ENCODE measurements at regions not wholly inside any gene's neighbourhood (a gene's known extent, or its start where the extent isn't known, plus 50 kb on each side); places are given as distances from the start of the nearest gene placed in this dataset.

DNA sequence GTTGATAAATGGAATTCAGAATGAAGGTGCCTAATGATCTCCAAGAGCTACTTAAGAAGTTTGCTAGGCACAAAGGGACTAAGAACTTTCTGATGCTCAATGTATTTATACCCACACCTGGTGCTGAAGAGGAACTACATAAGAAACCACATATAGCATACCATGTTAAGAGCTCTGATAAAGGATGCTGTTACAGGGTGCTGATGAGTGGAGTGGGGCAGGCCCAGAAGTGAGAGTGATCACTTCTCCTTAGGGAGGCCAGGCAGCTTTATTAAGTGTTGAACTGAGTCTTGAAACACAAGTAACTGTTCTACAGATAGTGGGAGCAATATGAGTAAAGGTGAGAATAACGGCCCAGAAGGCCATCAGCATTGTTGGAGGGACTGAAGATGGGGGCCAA lies 68.3 kb upstream of the CHRDL1 start:
- no peak overlapping the region for H3K4me3 ChIP-seq
- H3K4me1 ChIP-seq: no peaks in the 10 kb centered on the region
- H3K9me3 ChIP-seq (replicated peaks): no peaks in the 10 kb centered on the region
- intact Hi-C loops (cut with micrococcal nuclease): no loop called here
- H3K27ac ChIP-seq (replicated peaks): no peak overlapping the region
- H3K27me3 ChIP-seq (ENCODE audit: low read depth): no peaks in the 10 kb centered on the region
- H3K36me3 ChIP-seq: no peaks in the 10 kb centered on the region
- TF ChIP-seq, protein P1, sequence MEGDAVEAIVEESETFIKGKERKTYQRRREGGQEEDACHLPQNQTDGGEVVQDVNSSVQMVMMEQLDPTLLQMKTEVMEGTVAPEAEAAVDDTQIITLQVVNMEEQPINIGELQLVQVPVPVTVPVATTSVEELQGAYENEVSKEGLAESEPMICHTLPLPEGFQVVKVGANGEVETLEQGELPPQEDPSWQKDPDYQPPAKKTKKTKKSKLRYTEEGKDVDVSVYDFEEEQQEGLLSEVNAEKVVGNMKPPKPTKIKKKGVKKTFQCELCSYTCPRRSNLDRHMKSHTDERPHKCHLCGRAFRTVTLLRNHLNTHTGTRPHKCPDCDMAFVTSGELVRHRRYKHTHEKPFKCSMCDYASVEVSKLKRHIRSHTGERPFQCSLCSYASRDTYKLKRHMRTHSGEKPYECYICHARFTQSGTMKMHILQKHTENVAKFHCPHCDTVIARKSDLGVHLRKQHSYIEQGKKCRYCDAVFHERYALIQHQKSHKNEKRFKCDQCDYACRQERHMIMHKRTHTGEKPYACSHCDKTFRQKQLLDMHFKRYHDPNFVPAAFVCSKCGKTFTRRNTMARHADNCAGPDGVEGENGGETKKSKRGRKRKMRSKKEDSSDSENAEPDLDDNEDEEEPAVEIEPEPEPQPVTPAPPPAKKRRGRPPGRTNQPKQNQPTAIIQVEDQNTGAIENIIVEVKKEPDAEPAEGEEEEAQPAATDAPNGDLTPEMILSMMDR (IDR thresholded peaks at IDR 0.05; ENCODE audit: borderline replicate concordance): no peak
- no peak for DNase-seq

DNA sequence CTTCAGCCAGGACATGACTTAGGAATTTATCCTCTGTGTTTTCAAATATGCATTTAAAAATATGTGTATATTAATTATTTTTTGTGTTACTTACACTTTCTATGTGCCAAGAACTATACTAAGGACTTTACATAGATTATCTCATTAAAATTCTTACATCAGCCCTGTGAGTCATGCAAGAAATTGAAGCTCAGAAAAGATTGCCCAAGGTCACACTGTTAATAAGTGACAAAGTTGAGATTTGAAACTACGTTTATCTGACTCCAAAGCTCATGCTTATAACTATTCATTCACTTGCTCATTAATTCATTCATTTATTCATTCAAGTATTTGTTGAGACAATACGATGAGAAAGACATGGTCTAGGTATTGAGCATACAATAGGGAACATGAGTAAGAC lies 62.9 kb upstream of the CHRDL1 start:
- Histone ChIP-seq H3K4me3 (no peak overlapping the region), H3K27me3 (ENCODE audit: low read depth) (no peaks in the 10 kb centered on the region), H3K4me1 (no peaks in the 10 kb centered on the region), H3K27ac (replicated peaks) (no peak overlapping the region), H3K9me3 (replicated peaks) (no peaks in the 10 kb centered on the region), H3K36me3 (no peaks in the 10 kb centered on the region)
- DNase-seq: no peak
- intact Hi-C loops (cut with micrococcal nuclease): no loop called here
- TF ChIP-seq, protein P1 (IDR thresholded peaks at IDR 0.05; ENCODE audit: borderline replicate concordance): no peak

DNA sequence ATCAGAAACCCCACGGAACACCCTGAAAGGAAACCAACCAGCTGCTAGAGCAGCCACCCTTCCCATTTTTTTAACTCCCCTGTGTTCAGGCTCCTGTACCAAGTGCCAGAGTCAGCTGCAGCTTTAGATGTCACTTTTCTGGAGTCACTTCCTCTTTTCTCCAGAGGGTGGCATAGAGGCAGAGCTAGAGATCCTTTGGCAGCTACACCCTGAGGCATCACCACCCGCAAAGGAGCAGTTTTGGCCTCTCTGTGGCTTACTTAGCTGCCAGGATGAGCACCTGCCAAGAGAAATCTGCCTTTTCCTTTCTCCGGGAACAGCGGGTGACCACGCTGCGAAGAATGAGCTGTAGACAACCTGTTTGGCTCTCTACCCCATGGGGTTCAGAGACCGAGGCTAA lies 58.0 kb upstream of the CHRDL1 start:
- intact Hi-C loops (cut with micrococcal nuclease): no loop called here
- no peak overlapping the region for H3K4me3 ChIP-seq
- no peaks in the 10 kb centered on the region for H3K36me3 ChIP-seq
- TF ChIP-seq, protein P1 (IDR thresholded peaks at IDR 0.05; ENCODE audit: borderline replicate concordance): peak; percentile 38
- no peaks in the 10 kb centered on the region for H3K9me3 ChIP-seq (replicated peaks)
- H3K27ac ChIP-seq (replicated peaks): no peak overlapping the region
- DNase-seq: no peak
- no peaks in the 10 kb centered on the region for H3K27me3 ChIP-seq (ENCODE audit: low read depth)
- H3K4me1 ChIP-seq: no peaks in the 10 kb centered on the region

DNA sequence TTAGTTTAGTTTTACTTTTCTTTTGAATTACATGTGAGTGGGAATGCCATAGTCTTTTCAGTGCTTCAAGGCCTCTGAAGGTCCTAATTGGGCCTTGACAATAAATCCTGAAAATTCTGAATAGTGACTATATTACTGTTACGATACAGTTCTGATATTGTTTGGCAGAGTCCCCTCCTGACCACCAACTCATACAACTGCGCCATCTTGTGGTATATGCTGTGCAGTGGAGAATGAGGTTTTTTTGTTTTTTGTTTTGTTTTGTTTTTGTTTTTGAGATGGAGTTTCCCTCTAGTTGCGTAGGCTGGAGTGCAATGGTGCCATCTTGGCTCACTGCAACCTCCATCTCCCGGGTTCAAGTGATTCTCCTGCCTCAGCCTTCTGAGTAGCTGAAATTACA lies 56.6 kb upstream of the CHRDL1 start:
- intact Hi-C loops (cut with micrococcal nuclease): no loop called here
- H3K9me3 ChIP-seq (replicated peaks): no peaks in the 10 kb centered on the region
- no peak for DNase-seq
- H3K4me3 ChIP-seq: no peak overlapping the region
- H3K27me3 ChIP-seq (ENCODE audit: low read depth): no peaks in the 10 kb centered on the region
- no peak overlapping the region for H3K27ac ChIP-seq (replicated peaks)
- TF ChIP-seq, protein P1 (IDR thresholded peaks at IDR 0.05; ENCODE audit: borderline replicate concordance): peak; percentile 51
- no peaks in the 10 kb centered on the region for H3K4me1 ChIP-seq
- H3K36me3 ChIP-seq: no peaks in the 10 kb centered on the region

DNA sequence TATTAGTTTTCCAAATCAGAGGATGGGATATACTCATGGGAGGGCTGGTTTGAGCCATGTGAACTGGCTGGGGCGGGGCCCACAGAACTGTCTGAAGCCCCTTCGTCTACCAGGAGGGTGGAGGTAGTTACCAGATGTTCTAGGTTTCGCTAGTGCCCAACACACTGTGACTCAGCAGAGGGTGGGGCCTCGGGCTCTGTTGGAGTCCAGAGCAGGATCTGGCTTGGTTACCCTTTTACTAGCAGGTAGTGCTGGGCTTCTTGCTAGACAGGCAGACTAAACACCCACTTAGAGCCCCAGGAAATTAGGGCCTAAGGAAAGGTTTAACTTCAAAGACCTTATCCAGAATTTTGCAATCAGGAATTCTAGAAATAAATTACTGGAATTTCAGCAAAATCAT lies 56.2 kb upstream of the CHRDL1 start:
- Histone ChIP-seq H3K27ac (replicated peaks) (no peak overlapping the region), H3K36me3 (no peaks in the 10 kb centered on the region), H3K27me3 (ENCODE audit: low read depth) (no peaks in the 10 kb centered on the region), H3K9me3 (replicated peaks) (no peaks in the 10 kb centered on the region), H3K4me1 (no peaks in the 10 kb centered on the region), H3K4me3 (no peak overlapping the region)
- DNase-seq: no peak
- TF ChIP-seq, protein P1 (IDR thresholded peaks at IDR 0.05; ENCODE audit: borderline replicate concordance): no peak
- intact Hi-C loops (cut with micrococcal nuclease): no loop called here

DNA sequence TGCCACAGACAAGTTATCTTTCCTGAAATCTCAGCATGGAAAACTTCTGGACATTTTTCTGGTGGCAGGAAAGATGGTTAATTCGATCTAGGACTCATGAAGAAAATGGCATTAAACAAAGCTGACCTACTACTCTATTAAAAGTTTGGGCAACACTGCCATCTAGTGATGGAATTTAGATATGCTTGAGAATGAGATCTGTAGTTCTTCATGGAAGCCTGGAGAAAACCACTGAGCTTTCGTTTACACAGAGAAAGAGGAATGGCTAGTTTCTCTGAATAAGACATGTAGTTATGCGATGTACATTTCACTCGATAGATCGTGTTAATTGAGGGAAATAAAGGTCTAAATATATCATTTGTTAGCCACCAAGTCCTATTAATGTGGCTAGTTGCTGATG lies 51.7 kb upstream of the CHRDL1 start:
- H3K36me3 ChIP-seq: no peaks in the 10 kb centered on the region
- H3K27me3 ChIP-seq (ENCODE audit: low read depth): no peaks in the 10 kb centered on the region
- intact Hi-C loops (cut with micrococcal nuclease): loop anchor here (5.0 kb wide), 2 partner anchors 380 to 395 kb away; no protein-coding TSS in a partner anchor
- no peak overlapping the region for H3K4me3 ChIP-seq
- TF ChIP-seq, protein P1 (IDR thresholded peaks at IDR 0.05; ENCODE audit: borderline replicate concordance): peak; percentile 63
- DNase-seq: no peak
- no peaks in the 10 kb centered on the region for H3K9me3 ChIP-seq (replicated peaks)
- H3K4me1 ChIP-seq: no peaks in the 10 kb centered on the region
- H3K27ac ChIP-seq (replicated peaks): no peak overlapping the region
